Renal cortex interstitium (tissue), 11 donors: ENCODE measurements at regions not wholly inside any gene's neighbourhood (a gene's known extent, or its start where the extent isn't known, plus 50 kb on each side); places are given as distances from the start of the nearest gene placed in this dataset.

Source experiments
- DNase-seq, 11 donors: peaks; one replicate each; pipeline ENCODE4 v3.0.0-alpha.2; 2013; ENCODE audit warnings: low read depth in 9 of 11, low spot score in 4 of 11; ENCODE audit errors: extremely low read depth in 1 of 11

- DNase-seq, result no peak
Observed at GRCh38 chr1:72650843-72651435, 368.6 kb upstream of the NEGR1 start.

GRCh38 chr1:72649991-72650390 is 367.7 kb upstream of the NEGR1 start:
- no peak for DNase-seq

- no peak for DNase-seq
Observed at GRCh38 chr1:72649211-72649888, 367.0 kb upstream of the NEGR1 start.

GRCh38 chr1:72648465-72648864 is 366.1 kb upstream of the NEGR1 start:
- no peak for DNase-seq

- no peak for DNase-seq
Observed at GRCh38 chr1:72643142-72643541, 360.8 kb upstream of the NEGR1 start.

- no peak for DNase-seq
Observed at GRCh38 chr1:72637593-72637992, 355.3 kb upstream of the NEGR1 start.

- no peak for DNase-seq
Observed at GRCh38 chr1:72636631-72637030, 354.3 kb upstream of the NEGR1 start.

GRCh38 chr1:72635719-72636118 is 353.4 kb upstream of the NEGR1 start:
- DNase-seq, result no peak

- no peak for DNase-seq
Observed at GRCh38 chr1:72634946-72635345, 352.6 kb upstream of the NEGR1 start.

- DNase-seq, result no peak
Observed at GRCh38 chr1:72631449-72631848, 349.1 kb upstream of the NEGR1 start.

GRCh38 chr1:72623299-72623708 is 341.0 kb upstream of the NEGR1 start:
- DNase-seq, result peak in 8 of 11 donors; percentile 1 to 36 (median 22)

GRCh38 chr1:72620453-72620852 is 338.1 kb upstream of the NEGR1 start:
- DNase-seq, result no peak

GRCh38 chr1:72606216-72606810 is 324.0 kb upstream of the NEGR1 start:
- DNase-seq, result no peak

GRCh38 chr1:72601035-72601674 is 318.8 kb upstream of the NEGR1 start:
- DNase-seq, result no peak

GRCh38 chr1:72586023-72586685 is 303.8 kb upstream of the NEGR1 start:
- DNase-seq, result no peak

GRCh38 chr1:72579629-72580028 is 297.3 kb upstream of the NEGR1 start:
- no peak for DNase-seq

GRCh38 chr1:72570815-72571214 is 288.5 kb upstream of the NEGR1 start:
- no peak for DNase-seq

- no peak for DNase-seq
Observed at GRCh38 chr1:72568113-72568512, 285.8 kb upstream of the NEGR1 start.

- peak in 8 of 11 donors; percentile 1 to 14 (median 6) for DNase-seq
Observed at GRCh38 chr1:72567521-72567920, 285.2 kb upstream of the NEGR1 start.

GRCh38 chr1:72564749-72565148 is 282.4 kb upstream of the NEGR1 start:
- no peak for DNase-seq
